Spleen (tissue), 11 donors: ENCODE measurements at regions not wholly inside any gene's neighbourhood (a gene's known extent, or its start where the extent isn't known, plus 50 kb on each side); places are given as distances from the start of the nearest gene placed in this dataset.

Experiments used
- DNase-seq: peaks from one replicate; pipeline ENCODE4 v3.0.0-alpha.2; 2020
- H3K27ac ChIP-seq, 8 donors: fragments of 200-600 bp; sonication (generic) in 7 of 8; 1 replicate in 4 of 8; 2 replicates in 4 of 8; pipeline versions ENCODE4 v1.5.0 to v1.8.0; 2016 to 2021; ENCODE audit warnings: inconsistent platforms in 4 of 8, mild to moderate bottlenecking in 4 of 8, moderate library complexity in 1 of 8
- H3K27me3 ChIP-seq, 7 donors: fragments of 200-600 bp; sonication (generic) in 6 of 7; replicated peaks in 1 of 7; 1 replicate in 4 of 7; 2 replicates in 3 of 7; pipeline versions ENCODE4 v1.5.0 to v1.8.0; 2016 to 2021; ENCODE audit warnings: inconsistent platforms in 3 of 7, mild to moderate bottlenecking in 1 of 7
- H3K36me3 ChIP-seq, 6 donors: fragments of 200-600 bp; sonication (generic) in 5 of 6; 1 replicate in 4 of 6; 2 replicates in 2 of 6; pipeline versions ENCODE4 v1.5.0 to v1.8.0; 2016 to 2021; ENCODE audit warnings: inconsistent platforms in 2 of 6
- H3K4me1 ChIP-seq, 6 donors: fragments of 200-600 bp; sonication (generic) in 5 of 6; 1 replicate in 3 of 6; 2 replicates in 3 of 6; pipeline versions ENCODE4 v1.5.0 to v1.8.0; 2016 to 2021; ENCODE audit warnings: inconsistent platforms in 3 of 6
- H3K4me3 ChIP-seq, 8 donors: fragments of 200-600 bp; sonication (generic) in 7 of 8; 1 replicate in 4 of 8; 2 replicates in 4 of 8; pipeline versions ENCODE4 v1.5.0 to v1.8.0; 2016 to 2021; ENCODE audit warnings: inconsistent platforms in 4 of 8, mild to moderate bottlenecking in 4 of 8, moderate library complexity in 2 of 8
- H3K9me3 ChIP-seq, 8 donors: fragments of 200-600 bp; sonication (generic) in 7 of 8; 1 replicate in 4 of 8; 2 replicates in 4 of 8; pipeline versions ENCODE4 v1.5.0 to v1.8.0; 2016 to 2021; ENCODE audit warnings: inconsistent platforms in 4 of 8
- CTCF ChIP-seq, 11 experiments: fragments of 200-600 bp in 7 of 11; fragments of 450-650 bp in 4 of 11; sonication (generic) in 4 of 11; IDR thresholded peaks in 8 of 11; conservative IDR thresholded peaks in 3 of 11; 1 replicate in 7 of 11; 2 replicates in 4 of 11; pipeline versions ENCODE4 v1.4.0 to v1.8.0; 2016 to 2021; ENCODE audit warnings: antibody characterized with exemption in 11 of 11, inconsistent platforms in 4 of 11, mild to moderate bottlenecking in 1 of 11
- POLR2A ChIP-seq, 3 donors: fragments of 450-650 bp; IDR thresholded peaks; one replicate each; pipeline ENCODE4 v1.5.1; 2017; ENCODE audit warnings: antibody characterized with exemption in 3 of 3, mild to moderate bottlenecking in 1 of 3
- POLR2AphosphoS5 ChIP-seq, 3 donors: sonication (generic); formaldehyde crosslinking; IDR thresholded peaks; one replicate each; pipeline ENCODE4 v1.5.1; 2017; ENCODE audit warnings: antibody characterized with exemption in 3 of 3
- WGBS, 5 donors: extraction: QIAGEN DNeasy Blood & Tissue Kit in 3 of 5; methylation state at CpG; one replicate each; pipeline versions ENCODE4 v1.1.5 to v1.1.7; 2013 to 2018; 5-methylcytosine and 5-hydroxymethylcytosine counted together
- intact Hi-C: fragments of 100-400 bp; cut with DNase I; formaldehyde crosslinking; loops from one replicate; pipeline ENCODE4 v1.15.0; 2023; ENCODE audit warnings: low total_unique reads
- donor health status: healthy with polysubstance abuse.
- donor health status: DM: no; HTN: no; CAD: no; lungs with moderate emphysema.
- donor health status: DM: no; HTN: no; CAD: no.
- donor health status: Bipolar disorder and iron deficiency.
- donor health status: healthy.
- donor health status: DM: no; HTN: no; CAD: no.
- donor health status: DM: yes; HTN: yes; CAD: no.

- Histone ChIP-seq H3K36me3 (no peaks in the 10 kb centered on the region), H3K27me3 (no peaks in the 10 kb centered on the region), H3K4me3 (no peak overlapping the region), H3K9me3 (no peaks in the 10 kb centered on the region), H3K4me1 (no peaks in the 10 kb centered on the region), H3K27ac (no peak overlapping the region)
- no peak for TF ChIP-seq CTCF (IDR thresholded peaks at IDR 0.05 in 8 of 11, conservative IDR thresholded peaks at IDR 0.05 in 3 of 11)
- 58 to 79% (median 74%) methylated on average over 3 of the region's 3 CpGs for WGBS, 5 donors
- intact Hi-C loops, result no loop called here
- no peak for DNase-seq
Observed at GRCh38 chr6:85300581-85300980, 149.3 kb upstream of the NT5E start.

- DNase-seq, result no peak
- Histone ChIP-seq H3K9me3 (no peaks in the 10 kb centered on the region), H3K4me1 (no peaks in the 10 kb centered on the region), H3K27me3 (no peaks in the 10 kb centered on the region), H3K36me3 (no peaks in the 10 kb centered on the region), H3K4me3 (no peak overlapping the region), H3K27ac (no peak overlapping the region)
- WGBS, 5 donors, result 56 to 83% (median 68%) methylated on average over 3 of the region's 3 CpGs
- intact Hi-C loops, result no loop called here
- TF ChIP-seq POLR2A (IDR thresholded peaks at IDR 0.05) (no peak), CTCF (IDR thresholded peaks at IDR 0.05 in 8 of 11, conservative IDR thresholded peaks at IDR 0.05 in 3 of 11) (no peak), POLR2AphosphoS5 (IDR thresholded peaks at IDR 0.05) (no peak)
Observed at GRCh38 chr6:85298553-85298952, 151.3 kb upstream of the NT5E start.

- TF ChIP-seq CTCF (IDR thresholded peaks at IDR 0.05 in 8 of 11, conservative IDR thresholded peaks at IDR 0.05 in 3 of 11) (no peak), POLR2AphosphoS5 (IDR thresholded peaks at IDR 0.05) (no peak), POLR2A (IDR thresholded peaks at IDR 0.05) (no peak)
- no peaks in the 10 kb centered on the region for H3K27me3 ChIP-seq
- peaks cover 0 to 19% (median 0%) of the 10 kb centered on the region in 8 donors for H3K9me3 ChIP-seq
- no peak for DNase-seq
- intact Hi-C loops, result no loop called here
- no peaks in the 10 kb centered on the region for H3K4me1 ChIP-seq
- no peaks in the 10 kb centered on the region for H3K36me3 ChIP-seq
- H3K27ac ChIP-seq, result no peak overlapping the region
- H3K4me3 ChIP-seq, result no peak overlapping the region
- WGBS, 5 donors, result 77 to 89% (median 81%) methylated on average over 3 of the region's 3 CpGs
Observed at GRCh38 chr6:85291326-85291725, 158.6 kb upstream of the NT5E start.

GRCh38 chr6:85287654-85288053 lies 162.2 kb upstream of the NT5E start:
- Histone ChIP-seq H3K36me3 (no peaks in the 10 kb centered on the region), H3K27me3 (no peaks in the 10 kb centered on the region), H3K4me1 (no peaks in the 10 kb centered on the region), H3K27ac (no peak overlapping the region), H3K4me3 (no peak overlapping the region), H3K9me3 (peaks cover 0 to 19% (median 0%) of the 10 kb centered on the region in 8 donors)
- no peak for TF ChIP-seq POLR2A (IDR thresholded peaks at IDR 0.05)
- TF ChIP-seq POLR2AphosphoS5 (IDR thresholded peaks at IDR 0.05), result no peak
- no peak for TF ChIP-seq CTCF (IDR thresholded peaks at IDR 0.05 in 8 of 11, conservative IDR thresholded peaks at IDR 0.05 in 3 of 11)
- intact Hi-C loops, result no loop called here
- 85 to 92% (median 89%) methylated on average over 8 to 9 of the region's 9 CpGs for WGBS, 5 donors
- no peak for DNase-seq
